ENCODE measurements at regions not wholly inside any gene's neighbourhood (a gene's known extent, or its start where the extent isn't known, plus 50 kb on each side); places are given as distances from the start of the nearest gene placed in this dataset.

DNA sequence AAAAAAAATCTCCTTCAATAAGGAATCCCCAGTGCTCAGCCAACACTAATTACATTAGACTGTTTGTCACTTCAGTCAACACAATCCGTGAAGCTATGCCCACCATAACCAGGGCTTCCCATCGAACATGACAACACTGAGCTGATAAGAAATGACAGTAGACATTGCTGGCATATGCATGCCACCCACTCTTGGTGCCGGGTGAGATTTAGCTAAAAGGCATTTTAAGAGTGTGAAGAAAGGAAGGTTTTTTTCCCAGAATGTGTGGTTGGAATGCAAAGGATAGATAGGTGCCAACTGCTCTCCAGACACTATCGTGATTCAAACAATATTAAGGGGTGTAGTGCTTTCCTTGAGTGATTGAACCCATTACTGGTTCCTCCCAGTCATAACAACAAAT is 344.0 kb upstream of the LMCD1 start:
- TF ChIP-seq, protein P1, sequence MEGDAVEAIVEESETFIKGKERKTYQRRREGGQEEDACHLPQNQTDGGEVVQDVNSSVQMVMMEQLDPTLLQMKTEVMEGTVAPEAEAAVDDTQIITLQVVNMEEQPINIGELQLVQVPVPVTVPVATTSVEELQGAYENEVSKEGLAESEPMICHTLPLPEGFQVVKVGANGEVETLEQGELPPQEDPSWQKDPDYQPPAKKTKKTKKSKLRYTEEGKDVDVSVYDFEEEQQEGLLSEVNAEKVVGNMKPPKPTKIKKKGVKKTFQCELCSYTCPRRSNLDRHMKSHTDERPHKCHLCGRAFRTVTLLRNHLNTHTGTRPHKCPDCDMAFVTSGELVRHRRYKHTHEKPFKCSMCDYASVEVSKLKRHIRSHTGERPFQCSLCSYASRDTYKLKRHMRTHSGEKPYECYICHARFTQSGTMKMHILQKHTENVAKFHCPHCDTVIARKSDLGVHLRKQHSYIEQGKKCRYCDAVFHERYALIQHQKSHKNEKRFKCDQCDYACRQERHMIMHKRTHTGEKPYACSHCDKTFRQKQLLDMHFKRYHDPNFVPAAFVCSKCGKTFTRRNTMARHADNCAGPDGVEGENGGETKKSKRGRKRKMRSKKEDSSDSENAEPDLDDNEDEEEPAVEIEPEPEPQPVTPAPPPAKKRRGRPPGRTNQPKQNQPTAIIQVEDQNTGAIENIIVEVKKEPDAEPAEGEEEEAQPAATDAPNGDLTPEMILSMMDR (IDR thresholded peaks at IDR 0.05), result no peak
- TF ChIP-seq POLR2AphosphoS5 (IDR thresholded peaks at IDR 0.05) (no peak), POLR2A (IDR thresholded peaks at IDR 0.05) (no peak)
